Karpas-422 (cell line): ENCODE measurements at regions not wholly inside any gene's neighbourhood (a gene's known extent, or its start where the extent isn't known, plus 50 kb on each side); places are given as distances from the start of the nearest gene placed in this dataset.

Source experiments
- DNase-seq: peaks from one replicate; pipeline ENCODE4 v3.0.0-alpha.2; 2015
- H2AFZ ChIP-seq: fragments of 200-600 bp; sonication (generic); 2 replicates; pipeline ENCODE4 v1.6.1; 2014; ENCODE audit warnings: antibody characterized with exemption, low read length, mixed read lengths
- H3K27ac ChIP-seq: fragments of 200-600 bp; sonication (generic); 2 replicates; pipeline ENCODE4 v1.5.1; 2014; ENCODE audit warnings: mild to moderate bottlenecking, low read length, moderate library complexity
- H3K27me3 ChIP-seq: fragments of 200-600 bp; sonication (generic); 2 replicates; pipeline ENCODE4 v1.6.1; 2014; ENCODE audit warnings: low read length, mixed read lengths
- H3K36me3 ChIP-seq: fragments of 200-600 bp; sonication (generic); 2 replicates; pipeline ENCODE4 v1.6.1; 2014; ENCODE audit warnings: low read length, mixed read lengths; ENCODE audit not compliant: insufficient read depth
- H3K4me1 ChIP-seq: fragments of 200-600 bp; sonication (generic); 2 replicates; pipeline ENCODE4 v1.6.1; 2014; ENCODE audit warnings: mild to moderate bottlenecking, low read length, mixed read lengths
- H3K4me2 ChIP-seq: fragments of 200-600 bp; sonication (generic); 2 replicates; pipeline ENCODE4 v1.6.1; 2014; ENCODE audit warnings: low read length, low read depth, mild to moderate bottlenecking; ENCODE audit not compliant: poor library complexity, severe bottlenecking
- H3K4me3 ChIP-seq: fragments of 200-600 bp; sonication (generic); 2 replicates; pipeline ENCODE4 v1.5.1; 2014; ENCODE audit warnings: mild to moderate bottlenecking, antibody characterized with exemption, low read length, mixed read lengths
- H3K79me2 ChIP-seq: fragments of 200-600 bp; sonication (generic); 2 replicates; pipeline ENCODE4 v1.6.1; 2014; ENCODE audit warnings: mild to moderate bottlenecking, low read length, mixed read lengths
- H3K9ac ChIP-seq: fragments of 200-600 bp; sonication (generic); 2 replicates; pipeline ENCODE4 v1.6.0; 2014; ENCODE audit warnings: low read length
- H3K9me2 ChIP-seq: fragments of 200-600 bp; sonication (generic), shearing (Covaris generic); replicated peaks from 2 replicates; pipeline ENCODE4 v1.6.0; 2014; ENCODE audit warnings: mild to moderate bottlenecking, low read length, moderate library complexity; ENCODE audit not compliant: insufficient read depth
- H3K9me3 ChIP-seq: fragments of 300-700, 200-600 bp; sonication (generic); 2 replicates; pipeline ENCODE4 v1.6.1; 2014; ENCODE audit warnings: low read length, mixed read lengths
- H4K20me1 ChIP-seq: fragments of 200-600 bp; sonication (generic); 2 replicates; pipeline ENCODE4 v1.6.1; 2014; ENCODE audit warnings: mild to moderate bottlenecking, antibody characterized with exemption, low read length, low read depth; ENCODE audit not compliant: insufficient read depth

GRCh38 chr10:4111643-4112042 lies 326.6 kb upstream of the KLF6 start:
- Histone ChIP-seq H3K27me3 (0 out of 2 replicates have a peak, but pooled peaks cover 5% of the 10 kb centered on the region), H3K36me3 (no peaks in the 10 kb centered on the region), H2AFZ (no peak overlapping the region), H4K20me1 (no peaks in the 10 kb centered on the region), H3K4me3 (no peak overlapping the region), H3K9ac (no peak overlapping the region), H3K4me2 (no peak overlapping the region), H3K4me1 (peaks cover 19% of the 10 kb centered on the region), H3K79me2 (no peaks in the 10 kb centered on the region), H3K9me3 (no peaks in the 10 kb centered on the region), H3K9me2 (no peaks in the 10 kb centered on the region), H3K27ac (no peak overlapping the region)
- no peak for DNase-seq

DNA sequence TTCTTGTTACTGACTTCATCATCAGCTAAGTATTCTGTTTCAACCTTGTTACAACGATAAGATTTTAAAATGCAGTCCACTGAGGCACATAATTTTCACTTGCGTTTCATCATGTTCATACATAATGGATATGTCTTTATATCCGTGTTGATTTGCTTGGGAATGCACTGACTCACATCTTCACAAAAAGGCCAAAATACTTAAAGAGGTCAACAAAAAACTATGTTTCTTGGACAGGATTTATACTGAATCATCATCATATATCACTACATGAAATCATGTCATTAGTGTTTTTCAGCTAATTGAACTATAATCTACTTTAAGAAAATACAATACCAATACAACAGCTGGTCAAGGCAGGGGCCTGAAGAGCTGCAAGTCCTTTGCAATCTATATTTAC lies 324.5 kb upstream of the KLF6 start:
- Histone ChIP-seq H3K4me3 (no peak overlapping the region), H3K9ac (no peak overlapping the region), H3K4me1 (peaks cover 19% of the 10 kb centered on the region), H4K20me1 (no peaks in the 10 kb centered on the region), H3K27ac (no peak overlapping the region), H3K9me3 (no peaks in the 10 kb centered on the region), H3K36me3 (no peaks in the 10 kb centered on the region), H3K27me3 (peaks cover 8% of the 10 kb centered on the region; the same call in 1 of the 2 replicates), H2AFZ (no peak overlapping the region), H3K4me2 (no peak overlapping the region), H3K79me2 (no peaks in the 10 kb centered on the region), H3K9me2 (no peaks in the 10 kb centered on the region)
- DNase-seq: no peak

GRCh38 chr10:4108693-4109092 lies 323.7 kb upstream of the KLF6 start:
- DNase-seq: peak; percentile 70
- H3K9me2 ChIP-seq: no peaks in the 10 kb centered on the region
- H3K27ac ChIP-seq: no peak overlapping the region
- H4K20me1 ChIP-seq: no peaks in the 10 kb centered on the region
- H3K79me2 ChIP-seq: no peaks in the 10 kb centered on the region
- H3K4me1 ChIP-seq: peaks cover 19% of the 10 kb centered on the region
- no peak overlapping the region for H3K9ac ChIP-seq
- H3K27me3 ChIP-seq: peaks cover 8% of the 10 kb centered on the region; the same call in 1 of the 2 replicates
- H3K4me3 ChIP-seq: no peak overlapping the region
- H3K9me3 ChIP-seq: no peaks in the 10 kb centered on the region
- H2AFZ ChIP-seq: no peak overlapping the region
- peak overlapping the region; percentile 43 for H3K4me2 ChIP-seq
- H3K36me3 ChIP-seq: no peaks in the 10 kb centered on the region

DNA sequence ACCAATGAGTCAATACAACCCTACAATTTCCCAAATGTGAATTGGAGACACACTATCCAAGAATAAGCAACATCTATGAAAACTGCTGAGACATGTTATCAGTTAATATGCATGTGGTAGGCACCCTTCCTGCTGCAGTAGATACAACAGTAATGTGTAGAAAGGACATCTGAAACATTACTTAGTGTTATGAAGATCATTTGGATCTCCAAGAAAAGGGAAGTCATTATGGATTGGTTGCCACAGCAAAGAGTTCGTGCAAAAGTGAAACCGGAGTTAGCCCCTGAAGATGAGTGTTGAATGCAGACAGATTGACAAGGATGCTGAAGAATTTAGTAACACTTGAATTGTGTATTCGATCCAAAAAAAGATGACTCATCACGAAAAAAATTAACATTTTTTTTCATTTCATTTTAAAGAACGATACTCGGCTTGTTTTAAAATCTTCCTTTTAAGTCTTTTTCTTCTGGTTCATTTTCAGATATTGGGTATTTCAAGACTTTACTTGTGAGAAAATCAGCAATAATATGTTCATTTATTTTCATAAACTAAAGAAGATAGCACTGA lies 322.4 kb upstream of the KLF6 start:
- no peak for DNase-seq
- H3K36me3 ChIP-seq: no peaks in the 10 kb centered on the region
- H3K4me3 ChIP-seq: no peak overlapping the region
- no peak overlapping the region for H3K9ac ChIP-seq
- H4K20me1 ChIP-seq: no peaks in the 10 kb centered on the region
- peaks cover 8% of the 10 kb centered on the region; the same call in 1 of the 2 replicates for H3K27me3 ChIP-seq
- H3K79me2 ChIP-seq: no peaks in the 10 kb centered on the region
- H3K4me2 ChIP-seq: no peak overlapping the region
- H3K4me1 ChIP-seq: peaks cover 22% of the 10 kb centered on the region
- no peaks in the 10 kb centered on the region for H3K9me3 ChIP-seq
- H3K9me2 ChIP-seq: no peaks in the 10 kb centered on the region
- H3K27ac ChIP-seq: no peak overlapping the region
- H2AFZ ChIP-seq: no peak overlapping the region

DNA sequence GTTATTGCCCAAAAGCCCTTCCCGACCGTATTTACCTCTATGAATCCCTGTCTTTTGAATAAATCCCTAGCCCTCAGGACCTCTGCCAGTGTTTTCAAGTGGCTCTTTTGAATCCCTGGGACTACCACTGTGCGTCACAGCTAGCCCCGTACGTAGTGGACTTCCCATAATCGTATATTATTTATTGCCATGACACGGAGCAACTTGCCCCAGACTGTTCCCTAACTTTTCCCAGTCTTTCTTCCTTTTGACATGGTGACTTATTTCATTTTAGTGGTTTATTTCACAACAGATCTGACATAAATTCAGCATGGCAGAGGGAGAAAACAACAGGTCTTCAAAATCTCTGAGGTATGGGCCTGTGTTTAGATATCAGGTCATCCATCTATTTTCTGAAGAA lies 318.6 kb upstream of the KLF6 start:
- H3K79me2 ChIP-seq: no peaks in the 10 kb centered on the region
- no peaks in the 10 kb centered on the region for H4K20me1 ChIP-seq
- no peak overlapping the region for H2AFZ ChIP-seq
- no peak overlapping the region for H3K27ac ChIP-seq
- H3K27me3 ChIP-seq: peaks cover 8% of the 10 kb centered on the region; the same call in 1 of the 2 replicates
- H3K9ac ChIP-seq: no peak overlapping the region
- no peaks in the 10 kb centered on the region for H3K36me3 ChIP-seq
- H3K9me3 ChIP-seq: no peaks in the 10 kb centered on the region
- no peak overlapping the region for H3K4me2 ChIP-seq
- H3K4me3 ChIP-seq: no peak overlapping the region
- H3K4me1 ChIP-seq: peaks cover 10% of the 10 kb centered on the region
- no peaks in the 10 kb centered on the region for H3K9me2 ChIP-seq
- peak; percentile 19 for DNase-seq

- H3K9me2 ChIP-seq: no peaks in the 10 kb centered on the region
- peak; percentile 40 for DNase-seq
- H3K27me3 ChIP-seq: peaks cover 5% of the 10 kb centered on the region; the same call in 1 of the 2 replicates
- H3K4me3 ChIP-seq: no peak overlapping the region
- H3K9ac ChIP-seq: no peak overlapping the region
- no peaks in the 10 kb centered on the region for H3K36me3 ChIP-seq
- no peak overlapping the region for H2AFZ ChIP-seq
- no peaks in the 10 kb centered on the region for H4K20me1 ChIP-seq
- no peaks in the 10 kb centered on the region for H3K9me3 ChIP-seq
- H3K27ac ChIP-seq: no peak overlapping the region
- H3K4me1 ChIP-seq: peaks cover 3% of the 10 kb centered on the region; the same call in 1 of the 2 replicates
- H3K4me2 ChIP-seq: no peak overlapping the region
- no peaks in the 10 kb centered on the region for H3K79me2 ChIP-seq
Observed at GRCh38 chr10:4102802-4103344, 317.9 kb upstream of the KLF6 start.

DNA sequence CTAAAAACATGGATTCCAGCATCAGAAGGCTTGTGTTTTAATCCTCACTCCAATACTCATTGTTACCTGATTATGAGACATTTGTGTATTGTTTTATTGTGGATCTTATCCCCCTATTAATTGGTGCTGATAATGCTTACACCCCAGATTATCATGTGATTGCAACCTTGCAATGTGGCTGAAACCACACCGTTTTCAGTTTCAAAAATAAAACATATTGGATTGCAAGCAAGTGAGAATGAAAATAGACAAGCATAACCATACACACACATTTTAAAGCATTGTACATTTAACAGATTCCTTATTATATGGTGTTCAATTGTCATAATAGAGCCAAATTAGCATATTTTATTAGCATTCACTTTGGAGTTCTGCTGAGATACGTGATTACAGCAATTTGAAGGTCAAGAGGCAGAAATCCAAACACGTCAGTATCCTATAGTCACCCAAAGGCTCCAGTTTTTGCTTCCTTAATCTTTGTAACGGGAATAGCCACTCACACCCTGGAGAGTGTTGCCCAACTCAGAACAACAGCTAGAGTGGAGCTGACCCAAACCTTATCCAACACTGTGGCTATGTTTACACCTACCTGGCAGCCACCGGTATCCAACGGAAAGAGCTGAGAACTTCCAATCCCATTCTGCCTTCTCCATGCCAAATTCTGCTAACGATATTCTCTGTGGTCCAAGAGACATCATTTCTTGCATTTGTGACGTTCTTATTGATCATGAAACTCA lies 317.1 kb upstream of the KLF6 start:
- H3K27me3 ChIP-seq: peaks cover 3% of the 10 kb centered on the region; the same call in 1 of the 2 replicates
- H3K9me3 ChIP-seq: no peaks in the 10 kb centered on the region
- no peak overlapping the region for H3K4me3 ChIP-seq
- no peak overlapping the region for H2AFZ ChIP-seq
- H3K9me2 ChIP-seq: no peaks in the 10 kb centered on the region
- no peak overlapping the region for H3K9ac ChIP-seq
- H3K4me2 ChIP-seq: no peak overlapping the region
- H3K4me1 ChIP-seq: peaks cover 3% of the 10 kb centered on the region; the same call in 1 of the 2 replicates
- DNase-seq: no peak
- H3K27ac ChIP-seq: no peak overlapping the region
- H3K79me2 ChIP-seq: no peaks in the 10 kb centered on the region
- no peaks in the 10 kb centered on the region for H4K20me1 ChIP-seq
- H3K36me3 ChIP-seq: no peaks in the 10 kb centered on the region

DNA sequence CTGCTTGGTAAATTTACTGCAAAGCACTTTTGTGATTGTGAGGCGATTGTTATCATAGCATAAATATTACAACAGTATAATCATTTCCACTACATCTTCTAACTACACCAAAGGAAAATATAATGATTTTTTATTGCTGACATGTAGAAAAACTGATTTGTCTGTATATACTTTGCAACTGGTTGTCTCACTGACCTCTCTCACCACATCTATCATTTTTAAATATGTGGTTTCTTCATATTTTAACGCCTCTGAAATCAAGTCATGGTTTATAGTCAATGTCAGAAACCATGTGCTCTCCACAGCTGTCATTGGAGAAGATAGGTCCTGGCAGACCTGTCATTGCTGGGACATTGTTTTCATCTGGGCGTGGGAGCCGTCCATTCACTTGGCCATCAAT lies 315.4 kb upstream of the KLF6 start:
- no peaks in the 10 kb centered on the region for H3K9me2 ChIP-seq
- H3K9me3 ChIP-seq: no peaks in the 10 kb centered on the region
- H4K20me1 ChIP-seq: no peaks in the 10 kb centered on the region
- peaks cover 3% of the 10 kb centered on the region; the same call in 1 of the 2 replicates for H3K27me3 ChIP-seq
- H3K4me3 ChIP-seq: no peak overlapping the region
- no peak overlapping the region for H3K4me2 ChIP-seq
- DNase-seq: no peak
- no peaks in the 10 kb centered on the region for H3K36me3 ChIP-seq
- no peak overlapping the region for H2AFZ ChIP-seq
- H3K4me1 ChIP-seq: peaks cover 3% of the 10 kb centered on the region; the same call in 1 of the 2 replicates
- H3K79me2 ChIP-seq: no peaks in the 10 kb centered on the region
- H3K27ac ChIP-seq: no peak overlapping the region
- H3K9ac ChIP-seq: no peak overlapping the region
